ENCODE measurements at regions not wholly inside any gene's neighbourhood (a gene's known extent, or its start where the extent isn't known, plus 50 kb on each side); places are given as distances from the start of the nearest gene placed in this dataset.
A peak's percentile ranks its signal among the peaks of the same experiment; 100 is the strongest.

DNA sequence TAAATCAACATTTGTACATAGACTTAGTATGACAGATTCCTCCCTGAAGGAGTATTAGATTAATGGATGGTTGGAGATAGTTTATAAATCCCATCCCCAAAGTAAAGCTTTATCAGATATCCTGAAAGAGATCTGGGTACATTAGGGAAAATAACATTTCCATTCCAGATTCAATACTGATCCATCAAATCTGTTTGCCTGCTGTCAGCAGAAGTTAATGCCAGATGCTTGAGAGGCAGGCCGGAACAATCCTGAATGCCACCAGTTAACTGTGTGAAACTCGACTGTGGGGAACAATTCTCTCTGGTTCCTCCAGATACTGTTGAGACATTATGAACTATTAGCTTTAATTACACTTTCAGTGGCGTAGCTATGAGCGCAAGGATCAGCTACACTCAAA is 1166.8 kb downstream of the MAT2B start:
- TF ChIP-seq ZFP30 (CRISPR knock-in tag; IDR thresholded peaks at IDR 0.05) (no peak), ARNTL (CRISPR knock-in tag; IDR thresholded peaks at IDR 0.05; ENCODE audit: borderline replicate concordance, low read depth) (no peak), CSDC2 (CRISPR knock-in tag; IDR thresholded peaks at IDR 0.05) (no peak), ISL1 (CRISPR knock-in tag; IDR thresholded peaks at IDR 0.05) (peak; percentile 93), RARB (CRISPR knock-in tag; IDR thresholded peaks at IDR 0.05) (no peak), PPARA (CRISPR knock-in tag; IDR thresholded peaks at IDR 0.05; ENCODE audit: borderline replicate concordance) (no peak), GLIS3 (CRISPR knock-in tag; IDR thresholded peaks at IDR 0.05) (no peak), TOX (CRISPR knock-in tag; IDR thresholded peaks at IDR 0.05; ENCODE audit: borderline replicate concordance) (no peak), ZNF8 (CRISPR knock-in tag; IDR thresholded peaks at IDR 0.05) (no peak), ZNF565 (CRISPR knock-in tag; conservative IDR thresholded peaks at IDR 0.05; ENCODE audit: low read depth) (no peak), ZNF70 (CRISPR knock-in tag; IDR thresholded peaks at IDR 0.05) (no peak), ESRRG (CRISPR knock-in tag; IDR thresholded peaks at IDR 0.05) (no peak)
- TF ChIP-seq, protein P1, sequence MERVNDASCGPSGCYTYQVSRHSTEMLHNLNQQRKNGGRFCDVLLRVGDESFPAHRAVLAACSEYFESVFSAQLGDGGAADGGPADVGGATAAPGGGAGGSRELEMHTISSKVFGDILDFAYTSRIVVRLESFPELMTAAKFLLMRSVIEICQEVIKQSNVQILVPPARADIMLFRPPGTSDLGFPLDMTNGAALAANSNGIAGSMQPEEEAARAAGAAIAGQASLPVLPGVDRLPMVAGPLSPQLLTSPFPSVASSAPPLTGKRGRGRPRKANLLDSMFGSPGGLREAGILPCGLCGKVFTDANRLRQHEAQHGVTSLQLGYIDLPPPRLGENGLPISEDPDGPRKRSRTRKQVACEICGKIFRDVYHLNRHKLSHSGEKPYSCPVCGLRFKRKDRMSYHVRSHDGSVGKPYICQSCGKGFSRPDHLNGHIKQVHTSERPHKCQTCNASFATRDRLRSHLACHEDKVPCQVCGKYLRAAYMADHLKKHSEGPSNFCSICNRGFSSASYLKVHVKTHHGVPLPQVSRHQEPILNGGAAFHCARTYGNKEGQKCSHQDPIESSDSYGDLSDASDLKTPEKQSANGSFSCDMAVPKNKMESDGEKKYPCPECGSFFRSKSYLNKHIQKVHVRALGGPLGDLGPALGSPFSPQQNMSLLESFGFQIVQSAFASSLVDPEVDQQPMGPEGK (CRISPR knock-in tag; IDR thresholded peaks at IDR 0.05; ENCODE audit: borderline replicate concordance): no peak
- TF ChIP-seq, protein P2, sequence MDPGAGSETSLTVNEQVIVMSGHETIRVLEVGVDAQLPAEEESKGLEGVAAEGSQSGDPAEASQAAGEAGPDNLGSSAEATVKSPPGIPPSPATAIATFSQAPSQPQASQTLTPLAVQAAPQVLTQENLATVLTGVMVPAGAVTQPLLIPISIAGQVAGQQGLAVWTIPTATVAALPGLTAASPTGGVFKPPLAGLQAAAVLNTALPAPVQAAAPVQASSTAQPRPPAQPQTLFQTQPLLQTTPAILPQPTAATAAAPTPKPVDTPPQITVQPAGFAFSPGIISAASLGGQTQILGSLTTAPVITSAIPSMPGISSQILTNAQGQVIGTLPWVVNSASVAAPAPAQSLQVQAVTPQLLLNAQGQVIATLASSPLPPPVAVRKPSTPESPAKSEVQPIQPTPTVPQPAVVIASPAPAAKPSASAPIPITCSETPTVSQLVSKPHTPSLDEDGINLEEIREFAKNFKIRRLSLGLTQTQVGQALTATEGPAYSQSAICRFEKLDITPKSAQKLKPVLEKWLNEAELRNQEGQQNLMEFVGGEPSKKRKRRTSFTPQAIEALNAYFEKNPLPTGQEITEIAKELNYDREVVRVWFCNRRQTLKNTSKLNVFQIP (CRISPR knock-in tag; IDR thresholded peaks at IDR 0.05; ENCODE audit: borderline replicate concordance, low read depth): no peak

All from SK-N-SH treated with all-trans-retinoic acid at 6 μM for 48 hours (cell line).